ENCODE measurements at regions not wholly inside any gene's neighbourhood (a gene's known extent, or its start where the extent isn't known, plus 50 kb on each side); places are given as distances from the start of the nearest gene placed in this dataset.

DNA sequence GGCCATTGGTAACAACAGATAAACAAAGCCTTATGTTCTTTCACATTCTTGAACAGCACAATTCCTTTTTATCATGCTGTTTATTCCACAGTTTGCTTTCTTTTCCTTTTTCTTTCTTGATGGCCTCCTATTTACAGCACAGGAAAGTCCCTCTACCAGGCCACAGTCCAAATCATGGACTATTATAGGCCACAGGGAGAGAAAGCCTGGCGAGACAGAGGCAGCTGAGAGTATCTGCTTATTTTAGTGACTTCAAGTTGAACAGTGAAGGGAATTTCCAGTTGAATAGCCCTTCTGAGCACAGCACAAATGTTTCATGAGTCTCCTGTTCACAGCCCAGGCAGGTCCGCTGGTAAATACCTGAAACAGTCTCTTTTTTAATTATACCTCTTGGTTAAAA, 263.7 kb upstream of the ARID1B start:
- Histone ChIP-seq H3K36me3 (replicated peaks in 1 of 2; ENCODE audit: insufficient read depth in 1 of 2, low read depth in 2 of 2) (no peaks in the 10 kb centered on the region), H3K27me3 (no peaks in the 10 kb centered on the region), H3K4me1 (no peaks in the 10 kb centered on the region), H3K4me3 (no peak overlapping the region), H3K27ac (no peak overlapping the region), H3K9me3 (no peaks in the 10 kb centered on the region)
- ATAC-seq (no peak), DNase-seq (no peak)
- 85 to 97% methylated on average over 2 of the region's 2 CpGs for WGBS, 2 donors
- intact Hi-C loops (cut with DNase I): no loop called here
- TF ChIP-seq, protein P1, sequence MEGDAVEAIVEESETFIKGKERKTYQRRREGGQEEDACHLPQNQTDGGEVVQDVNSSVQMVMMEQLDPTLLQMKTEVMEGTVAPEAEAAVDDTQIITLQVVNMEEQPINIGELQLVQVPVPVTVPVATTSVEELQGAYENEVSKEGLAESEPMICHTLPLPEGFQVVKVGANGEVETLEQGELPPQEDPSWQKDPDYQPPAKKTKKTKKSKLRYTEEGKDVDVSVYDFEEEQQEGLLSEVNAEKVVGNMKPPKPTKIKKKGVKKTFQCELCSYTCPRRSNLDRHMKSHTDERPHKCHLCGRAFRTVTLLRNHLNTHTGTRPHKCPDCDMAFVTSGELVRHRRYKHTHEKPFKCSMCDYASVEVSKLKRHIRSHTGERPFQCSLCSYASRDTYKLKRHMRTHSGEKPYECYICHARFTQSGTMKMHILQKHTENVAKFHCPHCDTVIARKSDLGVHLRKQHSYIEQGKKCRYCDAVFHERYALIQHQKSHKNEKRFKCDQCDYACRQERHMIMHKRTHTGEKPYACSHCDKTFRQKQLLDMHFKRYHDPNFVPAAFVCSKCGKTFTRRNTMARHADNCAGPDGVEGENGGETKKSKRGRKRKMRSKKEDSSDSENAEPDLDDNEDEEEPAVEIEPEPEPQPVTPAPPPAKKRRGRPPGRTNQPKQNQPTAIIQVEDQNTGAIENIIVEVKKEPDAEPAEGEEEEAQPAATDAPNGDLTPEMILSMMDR (IDR thresholded peaks at IDR 0.05): no peak
- TF ChIP-seq POLR2A (IDR thresholded peaks at IDR 0.05): no peak

- H3K4me1 ChIP-seq: peaks cover 7% of the 10 kb centered on the region
- H3K9me3 ChIP-seq: no peaks in the 10 kb centered on the region
- TF ChIP-seq, protein P1 (IDR thresholded peaks at IDR 0.05): no peak
- no peak for TF ChIP-seq POLR2A (IDR thresholded peaks at IDR 0.05)
- intact Hi-C loops (cut with DNase I): no loop called here
- no peaks in the 10 kb centered on the region for H3K36me3 ChIP-seq (replicated peaks in 1 of 2; ENCODE audit: insufficient read depth in 1 of 2, low read depth in 2 of 2)
- no peak overlapping the region for H3K4me3 ChIP-seq
- DNase-seq (no peak), ATAC-seq (no peak)
- no peaks in the 10 kb centered on the region for H3K27me3 ChIP-seq
- no peak overlapping the region for H3K27ac ChIP-seq
Measured at GRCh38 chr6:156511570-156511969, 265.6 kb upstream of the ARID1B start.

GRCh38 chr6:156511051-156511450, 266.1 kb upstream of the ARID1B start:
- intact Hi-C loops (cut with DNase I): no loop called here
- H3K36me3 ChIP-seq (replicated peaks in 1 of 2; ENCODE audit: insufficient read depth in 1 of 2, low read depth in 2 of 2): no peaks in the 10 kb centered on the region
- no peaks in the 10 kb centered on the region for H3K27me3 ChIP-seq
- 42 to 45% methylated on average over 5 of the region's 5 CpGs for WGBS, 2 donors
- no peak overlapping the region for H3K27ac ChIP-seq
- TF ChIP-seq, protein P1 (IDR thresholded peaks at IDR 0.05): no peak
- TF ChIP-seq POLR2A (IDR thresholded peaks at IDR 0.05): no peak
- ATAC-seq: no peak
- no peak overlapping the region for H3K4me3 ChIP-seq
- peaks cover 7% of the 10 kb centered on the region for H3K4me1 ChIP-seq
- DNase-seq: no peak
- no peaks in the 10 kb centered on the region for H3K9me3 ChIP-seq

DNA sequence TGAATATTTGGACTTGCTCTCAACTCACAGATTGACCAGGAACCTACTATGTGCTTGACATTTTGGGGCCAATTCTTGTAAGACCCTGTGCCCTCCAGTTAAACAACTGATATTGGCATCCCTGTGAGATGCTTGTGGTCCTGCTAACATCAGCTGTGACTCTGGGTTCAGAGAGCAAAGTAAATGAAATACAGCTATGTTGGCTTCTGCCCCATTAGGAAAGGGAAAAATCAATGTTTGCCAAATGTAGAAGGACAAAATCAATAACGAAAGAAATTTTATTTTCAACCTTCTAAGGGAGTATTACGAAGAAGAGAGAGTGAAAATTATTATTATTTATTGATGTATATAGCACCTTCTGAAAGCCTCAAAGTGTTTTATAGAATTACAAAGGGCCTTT, 266.9 kb upstream of the ARID1B start:
- intact Hi-C loops (cut with DNase I): no loop called here
- 22 to 32% methylated on average over 2 of the region's 2 CpGs for WGBS, 2 donors
- TF ChIP-seq, protein P1 (IDR thresholded peaks at IDR 0.05): no peak
- no peak for TF ChIP-seq POLR2A (IDR thresholded peaks at IDR 0.05)

GRCh38 chr6:156509496-156509895, 267.7 kb upstream of the ARID1B start:
- no peak overlapping the region for H3K4me3 ChIP-seq
- 86 to 87% methylated on average over 9 of the region's 9 CpGs for WGBS, 2 donors
- no peaks in the 10 kb centered on the region for H3K9me3 ChIP-seq
- intact Hi-C loops (cut with DNase I): no loop called here
- ATAC-seq (no peak), DNase-seq (no peak)
- TF ChIP-seq, protein P1 (IDR thresholded peaks at IDR 0.05): no peak
- no peak for TF ChIP-seq POLR2A (IDR thresholded peaks at IDR 0.05)
- H3K4me1 ChIP-seq: peaks cover 7% of the 10 kb centered on the region
- no peak overlapping the region for H3K27ac ChIP-seq
- no peaks in the 10 kb centered on the region for H3K36me3 ChIP-seq (replicated peaks in 1 of 2; ENCODE audit: insufficient read depth in 1 of 2, low read depth in 2 of 2)
- H3K27me3 ChIP-seq: no peaks in the 10 kb centered on the region

More for the DNA sequence above, 266.9 kb upstream of the ARID1B start:
- no peaks in the 10 kb centered on the region for H3K27me3 ChIP-seq
- no peak for DNase-seq
- ATAC-seq: no peak
- H3K36me3 ChIP-seq (replicated peaks in 1 of 2; ENCODE audit: insufficient read depth in 1 of 2, low read depth in 2 of 2): no peaks in the 10 kb centered on the region
- H3K9me3 ChIP-seq: no peaks in the 10 kb centered on the region
- no peak overlapping the region for H3K27ac ChIP-seq
- peaks cover 7% of the 10 kb centered on the region for H3K4me1 ChIP-seq
- H3K4me3 ChIP-seq: no peak overlapping the region

All from body of pancreas (tissue), 4 donors.